GM19324 (cell line): ENCODE measurements at regions not wholly inside any gene's neighbourhood (a gene's known extent, or its start where the extent isn't known, plus 50 kb on each side); places are given as distances from the start of the nearest gene placed in this dataset.

Experiments
- ATAC-seq: cut with Tn5 transposase; IDR thresholded peaks from one replicate; pipeline ENCODE4 v1.9.1; 2021; ENCODE audit warnings: mild to moderate bottlenecking, moderate library complexity; ENCODE audit not compliant: unreplicated experiment, low FRiP score

GRCh38 chr13:53921473-53921872 lies 892.9 kb downstream of the OLFM4 start:
- ATAC-seq: no peak

- no peak for ATAC-seq
These were observed 913.1 kb downstream of the OLFM4 start for GRCh38 chr13:53941588-53942190.

DNA sequence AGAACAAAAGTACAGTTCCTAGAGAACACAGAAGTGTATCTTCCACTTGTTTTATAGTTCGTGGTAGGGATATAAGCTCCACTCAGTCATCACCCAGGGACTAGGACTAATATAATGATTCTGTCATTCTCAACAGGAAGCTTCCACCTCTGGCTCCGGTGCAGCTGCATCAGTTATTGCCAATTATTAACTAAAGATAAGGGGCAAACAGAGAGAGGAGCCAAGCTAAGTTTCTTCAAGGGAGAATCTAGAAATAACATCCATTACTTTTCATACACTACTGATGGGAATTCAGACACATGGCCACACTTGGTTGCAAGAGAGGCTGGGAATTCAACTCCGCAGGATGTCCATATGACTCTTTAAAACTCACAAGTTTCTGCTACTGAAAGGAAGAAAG lies 917.9 kb downstream of the OLFM4 start:
- no peak for ATAC-seq

DNA sequence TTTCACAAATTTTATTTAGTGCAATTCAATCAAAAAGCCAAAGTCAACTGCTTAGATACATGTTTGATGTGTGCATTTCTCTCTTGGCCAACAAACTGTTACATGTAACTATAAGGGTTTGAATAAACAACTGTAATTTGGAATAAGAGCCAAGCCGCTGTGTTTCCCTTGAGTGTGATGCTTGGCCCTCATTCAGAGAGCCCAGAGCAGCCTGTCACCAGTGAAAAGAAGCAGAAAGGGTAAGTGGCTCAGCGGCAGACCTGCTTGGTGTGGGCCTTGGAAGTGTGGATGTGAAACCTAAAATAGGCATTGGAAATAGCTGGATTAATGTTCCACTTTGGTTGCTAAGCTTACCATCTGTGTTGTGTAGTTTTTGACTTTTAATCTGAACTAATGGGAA lies 924.6 kb downstream of the OLFM4 start:
- ATAC-seq: no peak
